ENCODE measurements at regions not wholly inside any gene's neighbourhood (a gene's known extent, or its start where the extent isn't known, plus 50 kb on each side); places are given as distances from the start of the nearest gene placed in this dataset.

DNA sequence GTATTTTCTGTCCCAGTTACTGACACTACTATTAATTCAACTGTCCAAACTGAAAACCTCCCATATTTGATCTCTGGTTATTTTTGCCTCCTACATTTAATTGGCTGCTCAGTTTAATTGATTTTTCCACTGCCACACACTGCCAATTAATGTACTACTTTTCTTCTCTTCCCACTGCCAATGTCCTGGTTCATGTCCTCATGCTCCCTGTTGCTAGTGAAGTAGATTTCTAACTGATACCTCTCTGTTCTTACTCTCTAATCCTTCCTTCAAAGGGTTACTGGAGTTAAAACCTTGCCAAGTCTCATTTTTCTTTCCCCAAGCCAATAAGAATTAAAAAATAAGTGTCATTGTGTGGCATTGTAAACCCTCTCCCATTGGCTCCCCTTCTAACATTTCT, 440.6 kb upstream of the JAG1 start:
- in situ Hi-C loops (cut with HindIII; ENCODE audit: low sequenced_read_pairs) = no loop called here
- TF ChIP-seq, protein P1, sequence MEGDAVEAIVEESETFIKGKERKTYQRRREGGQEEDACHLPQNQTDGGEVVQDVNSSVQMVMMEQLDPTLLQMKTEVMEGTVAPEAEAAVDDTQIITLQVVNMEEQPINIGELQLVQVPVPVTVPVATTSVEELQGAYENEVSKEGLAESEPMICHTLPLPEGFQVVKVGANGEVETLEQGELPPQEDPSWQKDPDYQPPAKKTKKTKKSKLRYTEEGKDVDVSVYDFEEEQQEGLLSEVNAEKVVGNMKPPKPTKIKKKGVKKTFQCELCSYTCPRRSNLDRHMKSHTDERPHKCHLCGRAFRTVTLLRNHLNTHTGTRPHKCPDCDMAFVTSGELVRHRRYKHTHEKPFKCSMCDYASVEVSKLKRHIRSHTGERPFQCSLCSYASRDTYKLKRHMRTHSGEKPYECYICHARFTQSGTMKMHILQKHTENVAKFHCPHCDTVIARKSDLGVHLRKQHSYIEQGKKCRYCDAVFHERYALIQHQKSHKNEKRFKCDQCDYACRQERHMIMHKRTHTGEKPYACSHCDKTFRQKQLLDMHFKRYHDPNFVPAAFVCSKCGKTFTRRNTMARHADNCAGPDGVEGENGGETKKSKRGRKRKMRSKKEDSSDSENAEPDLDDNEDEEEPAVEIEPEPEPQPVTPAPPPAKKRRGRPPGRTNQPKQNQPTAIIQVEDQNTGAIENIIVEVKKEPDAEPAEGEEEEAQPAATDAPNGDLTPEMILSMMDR (IDR thresholded peaks at IDR 0.05; ENCODE audit: low read depth, low read length, missing control alignments) = no peak
- no peak overlapping the region for H3K4me3 ChIP-seq (ENCODE audit: low read depth, low read length)
- DNase-seq (ENCODE audit: low read depth) = no peak

DNA sequence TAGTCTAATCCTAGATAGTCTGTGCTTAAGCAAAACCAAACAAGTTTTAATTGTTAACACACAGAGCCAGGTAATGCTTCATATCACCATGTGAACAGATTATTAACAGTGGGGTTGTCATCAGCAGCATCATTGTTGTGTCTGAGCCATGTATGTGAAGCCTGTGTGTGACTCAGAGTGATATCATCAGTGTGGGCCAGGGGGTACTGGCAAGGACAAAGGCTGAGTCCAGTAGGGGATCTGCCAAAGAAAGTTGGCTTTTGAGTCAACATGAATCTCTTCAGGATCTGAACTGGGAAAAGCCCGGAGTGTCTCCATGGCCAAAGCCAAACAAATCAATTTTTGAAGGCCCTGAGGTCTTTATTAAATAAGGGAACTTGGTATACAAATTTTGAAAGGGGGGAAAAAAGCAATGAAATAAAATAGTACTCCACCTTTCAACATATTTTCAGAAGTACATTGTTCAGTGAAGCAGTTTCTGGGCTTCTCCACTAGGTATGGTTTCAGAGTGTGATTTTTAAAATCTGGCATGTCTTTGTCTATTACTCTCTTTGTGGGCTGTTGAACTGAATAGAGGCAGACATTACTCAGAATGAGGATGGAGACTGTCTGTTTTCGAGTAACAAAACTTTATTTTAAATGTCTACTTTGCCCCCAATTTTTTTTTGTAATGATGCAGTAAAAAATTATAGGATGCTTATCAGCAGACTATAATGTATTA, 444.2 kb upstream of the JAG1 start:
- in situ Hi-C loops (cut with HindIII; ENCODE audit: low sequenced_read_pairs) = no loop called here

DNA sequence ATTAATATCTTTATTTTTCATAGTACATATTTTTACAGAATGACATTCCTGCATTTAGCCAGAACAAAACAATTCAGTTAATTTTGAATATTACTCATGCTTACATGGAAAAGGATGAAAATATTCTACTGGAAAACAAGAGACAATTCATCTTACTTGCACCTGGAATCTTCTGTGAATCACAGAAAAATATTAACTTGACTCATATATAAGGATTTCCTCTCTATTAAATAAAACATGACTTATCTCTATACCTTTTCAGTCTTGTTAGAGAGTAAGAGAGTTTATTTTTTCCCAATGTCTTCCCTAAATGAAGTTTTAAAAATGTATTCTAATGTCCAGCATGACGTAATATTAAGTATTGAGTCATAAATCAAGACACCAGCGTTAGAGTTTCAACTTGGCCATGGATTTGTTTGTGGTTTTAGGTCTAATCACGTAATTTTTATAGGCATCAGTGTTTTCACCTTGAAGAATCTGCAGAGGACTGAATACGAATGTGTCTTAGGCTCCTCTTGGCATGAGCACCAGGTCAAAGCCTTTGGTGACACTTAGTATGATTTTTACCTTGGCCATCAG, 445.1 kb upstream of the JAG1 start:
- in situ Hi-C loops (cut with HindIII; ENCODE audit: low sequenced_read_pairs) = no loop called here
- TF ChIP-seq, protein P1 (IDR thresholded peaks at IDR 0.05; ENCODE audit: low read depth, low read length, missing control alignments) = no peak
- H3K4me3 ChIP-seq (ENCODE audit: low read depth, low read length) = no peak overlapping the region
- DNase-seq (ENCODE audit: low read depth) = peak; percentile 13

More for the DNA sequence above, 444.2 kb upstream of the JAG1 start:
- no peak overlapping the region for H3K4me3 ChIP-seq (ENCODE audit: low read depth, low read length)
- TF ChIP-seq, protein P1 (IDR thresholded peaks at IDR 0.05; ENCODE audit: low read depth, low read length, missing control alignments) = no peak
- DNase-seq (ENCODE audit: low read depth) = peak; percentile 81

- TF ChIP-seq, protein P1 (IDR thresholded peaks at IDR 0.05; ENCODE audit: low read depth, low read length, missing control alignments) = no peak
- in situ Hi-C loops (cut with HindIII; ENCODE audit: low sequenced_read_pairs) = no loop called here
- H3K4me3 ChIP-seq (ENCODE audit: low read depth, low read length) = no peak overlapping the region
- no peak for DNase-seq (ENCODE audit: low read depth)
Measured at GRCh38 chr20:11119573-11119972, 445.8 kb upstream of the JAG1 start.

DNA sequence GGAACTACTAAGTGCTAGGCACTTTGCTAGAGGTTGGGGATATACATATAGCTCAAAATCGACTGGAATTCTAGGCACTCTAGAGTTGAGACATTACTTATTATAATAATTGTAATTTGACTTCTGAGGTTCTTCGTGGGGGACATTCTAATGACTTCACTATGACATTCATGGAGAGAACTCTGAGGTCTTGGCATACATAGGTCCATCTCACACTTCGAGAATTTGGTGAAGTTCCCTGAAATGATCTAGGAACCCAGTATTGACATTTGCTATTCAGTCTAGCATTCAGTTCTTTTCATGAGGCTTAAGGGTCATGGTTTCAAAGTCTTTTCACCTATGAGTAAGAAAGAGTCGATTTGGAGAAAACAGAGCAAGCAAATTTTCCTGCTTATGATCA, 446.6 kb upstream of the JAG1 start:
- TF ChIP-seq, protein P1 (IDR thresholded peaks at IDR 0.05; ENCODE audit: low read depth, low read length, missing control alignments) = no peak
- DNase-seq (ENCODE audit: low read depth) = peak; percentile 19
- in situ Hi-C loops (cut with HindIII; ENCODE audit: low sequenced_read_pairs) = no loop called here
- no peak overlapping the region for H3K4me3 ChIP-seq (ENCODE audit: low read depth, low read length)

DNA sequence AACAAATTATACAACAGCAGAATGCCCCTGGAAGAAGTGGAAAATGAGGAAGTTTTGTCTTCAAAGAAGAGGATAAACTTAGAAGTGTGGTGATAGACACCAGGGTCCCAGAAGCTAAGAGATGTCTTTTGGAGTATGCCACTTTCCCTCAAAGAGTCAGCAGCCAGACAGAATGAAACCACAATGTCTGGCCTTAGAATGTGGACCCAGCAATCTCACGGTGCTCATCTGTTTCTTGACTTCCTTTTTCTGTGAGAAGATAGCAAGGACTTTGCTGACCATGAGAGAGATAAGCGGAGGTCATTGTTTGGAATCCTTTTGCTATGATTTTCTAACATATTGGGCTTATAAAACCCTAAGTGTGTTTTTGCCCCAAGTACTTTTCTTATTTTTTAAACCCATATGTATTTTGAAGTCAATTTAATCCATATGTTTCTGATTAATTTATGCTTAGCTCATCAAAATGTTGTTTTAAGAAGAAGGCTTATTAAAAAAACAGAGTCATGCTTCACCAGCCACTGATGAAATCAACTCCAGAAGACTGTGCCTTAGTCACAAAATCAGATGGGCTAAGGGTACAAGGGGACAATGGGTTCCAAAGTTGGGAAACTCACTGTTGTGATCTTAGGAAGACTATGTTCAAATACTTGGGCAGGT, 451.2 kb upstream of the JAG1 start:
- DNase-seq (ENCODE audit: low read depth) = no peak
- in situ Hi-C loops (cut with HindIII; ENCODE audit: low sequenced_read_pairs) = no loop called here
- no peak overlapping the region for H3K4me3 ChIP-seq (ENCODE audit: low read depth, low read length)
- TF ChIP-seq, protein P1 (IDR thresholded peaks at IDR 0.05; ENCODE audit: low read depth, low read length, missing control alignments) = no peak

All from astrocyte of the cerebellum (primary cell).